DND-41 (cell line): ENCODE measurements at regions not wholly inside any gene's neighbourhood (a gene's known extent, or its start where the extent isn't known, plus 50 kb on each side); places are given as distances from the start of the nearest gene placed in this dataset.

Experiments used
- EZH2 ChIP-seq: IDR thresholded peaks from 3 replicates; pipeline ENCODE4 v1.6.1; 2012; ENCODE audit warnings: borderline replicate concordance, low read depth, mild to moderate bottlenecking, moderate library complexity, low read length, inconsistent platforms; ENCODE audit not compliant: severe bottlenecking
- TF ChIP-seq, protein P1 (sequence below): IDR thresholded peaks from 2 replicates; pipeline ENCODE4 v1.5.1; 2012; ENCODE audit warnings: borderline replicate concordance, low read length, moderate library complexity, mild to moderate bottlenecking; ENCODE audit not compliant: poor library complexity, severe bottlenecking; ENCODE audit errors: extremely low read depth

DNA sequence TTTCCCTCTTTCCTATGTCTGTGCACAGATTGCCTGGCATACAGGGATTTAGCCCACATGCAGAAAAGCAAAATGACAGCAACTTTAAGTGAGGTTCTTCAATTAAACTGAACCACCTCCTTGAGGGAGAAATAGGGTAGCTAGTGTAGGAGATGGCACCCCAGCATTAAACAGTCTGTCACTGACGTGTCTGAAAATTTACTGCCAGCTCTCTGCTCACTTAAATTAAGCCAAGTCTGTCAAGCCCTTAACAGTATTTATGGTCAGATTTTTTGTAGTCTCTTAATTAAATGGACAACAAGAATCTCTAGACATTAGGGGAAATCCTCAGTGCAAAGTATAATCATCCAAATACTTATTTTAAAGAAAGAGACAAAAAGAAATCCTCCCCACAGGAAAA lies 696.5 kb upstream of the PTBP2 start:
- TF ChIP-seq, protein P1, sequence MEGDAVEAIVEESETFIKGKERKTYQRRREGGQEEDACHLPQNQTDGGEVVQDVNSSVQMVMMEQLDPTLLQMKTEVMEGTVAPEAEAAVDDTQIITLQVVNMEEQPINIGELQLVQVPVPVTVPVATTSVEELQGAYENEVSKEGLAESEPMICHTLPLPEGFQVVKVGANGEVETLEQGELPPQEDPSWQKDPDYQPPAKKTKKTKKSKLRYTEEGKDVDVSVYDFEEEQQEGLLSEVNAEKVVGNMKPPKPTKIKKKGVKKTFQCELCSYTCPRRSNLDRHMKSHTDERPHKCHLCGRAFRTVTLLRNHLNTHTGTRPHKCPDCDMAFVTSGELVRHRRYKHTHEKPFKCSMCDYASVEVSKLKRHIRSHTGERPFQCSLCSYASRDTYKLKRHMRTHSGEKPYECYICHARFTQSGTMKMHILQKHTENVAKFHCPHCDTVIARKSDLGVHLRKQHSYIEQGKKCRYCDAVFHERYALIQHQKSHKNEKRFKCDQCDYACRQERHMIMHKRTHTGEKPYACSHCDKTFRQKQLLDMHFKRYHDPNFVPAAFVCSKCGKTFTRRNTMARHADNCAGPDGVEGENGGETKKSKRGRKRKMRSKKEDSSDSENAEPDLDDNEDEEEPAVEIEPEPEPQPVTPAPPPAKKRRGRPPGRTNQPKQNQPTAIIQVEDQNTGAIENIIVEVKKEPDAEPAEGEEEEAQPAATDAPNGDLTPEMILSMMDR: no peak
- no peak for TF ChIP-seq EZH2
